HEK293 (cell line): ENCODE measurements at regions not wholly inside any gene's neighbourhood (a gene's known extent, or its start where the extent isn't known, plus 50 kb on each side); places are given as distances from the start of the nearest gene placed in this dataset.

Source experiments
- PRDM4 ChIP-seq: fragments of 450-650 bp; formaldehyde crosslinking; IDR thresholded peaks from 2 replicates; pipeline ENCODE4 v1.5.1; 2017; ENCODE audit warnings: missing biosample characterization, missing genetic modification characterization
- TCF7L2 ChIP-seq: IDR thresholded peaks from 2 replicates; pipeline ENCODE4 v1.6.1; 2011; ENCODE audit warnings: low read depth, mild to moderate bottlenecking, inconsistent platforms, low read length, moderate library complexity, borderline replicate concordance
- YY1 ChIP-seq: fragments of 450-650 bp; formaldehyde crosslinking; IDR thresholded peaks from 2 replicates; pipeline ENCODE4 v1.5.1; 2018; ENCODE audit warnings: missing biosample characterization, missing genetic modification characterization
- ZBTB7A ChIP-seq: fragments of 450-650 bp; formaldehyde crosslinking; IDR thresholded peaks from 2 replicates; pipeline ENCODE4 v1.5.1; 2016; ENCODE audit warnings: low read depth, missing biosample characterization, missing genetic modification characterization
- ZNF274 ChIP-seq, 2 experiments: fragments of 200-500 bp in 1 of 2; fragments of 450-650 bp in 1 of 2; sonication (Bioruptor generic) in 1 of 2; formaldehyde crosslinking in 1 of 2; IDR thresholded peaks; 2 replicates each; pipeline versions ENCODE4 v1.5.1 to v1.6.1; 2014 to 2016; ENCODE audit warnings: borderline replicate concordance in 1 of 2, inconsistent platforms in 1 of 2, low read length in 1 of 2, missing biosample characterization in 1 of 2, missing genetic modification characterization in 1 of 2
- ZNF292 ChIP-seq: fragments of 450-650 bp; formaldehyde crosslinking; IDR thresholded peaks from 2 replicates; pipeline ENCODE4 v1.5.1; 2016; ENCODE audit warnings: low read depth, missing biosample characterization, missing genetic modification characterization, borderline replicate concordance
- ZNF311 ChIP-seq: fragments of 450-650 bp; formaldehyde crosslinking; IDR thresholded peaks from 2 replicates; pipeline ENCODE4 v1.5.1; 2017; ENCODE audit warnings: missing biosample characterization, missing genetic modification characterization, borderline replicate concordance
- ZNF561 ChIP-seq: fragments of 450-650 bp; IDR thresholded peaks from 2 replicates; pipeline ENCODE4 v1.5.1; 2018; ENCODE audit warnings: missing biosample characterization, missing genetic modification characterization, borderline replicate concordance
- ZNF629 ChIP-seq: fragments of 450-650 bp; formaldehyde crosslinking; IDR thresholded peaks from 2 replicates; pipeline ENCODE4 v1.5.1; 2017; ENCODE audit warnings: missing biosample characterization, missing genetic modification characterization
- ZNF776 ChIP-seq: fragments of 450-650 bp; formaldehyde crosslinking; IDR thresholded peaks from 2 replicates; pipeline ENCODE4 v1.5.0; 2017; ENCODE audit warnings: missing biosample characterization, missing genetic modification characterization, borderline replicate concordance
- ZSCAN18 ChIP-seq: fragments of 450-650 bp; formaldehyde crosslinking; IDR thresholded peaks from 2 replicates; pipeline ENCODE4 v1.5.1; 2016; ENCODE audit warnings: missing biosample characterization, missing genetic modification characterization
- TF ChIP-seq, protein P1 (sequence below): fragments of 450-650 bp; formaldehyde crosslinking; IDR thresholded peaks from 2 replicates; pipeline ENCODE4 v1.5.1; 2016; ENCODE audit warnings: missing biosample characterization, missing genetic modification characterization
- TF ChIP-seq, protein P2 (sequence below): fragments of 450-650 bp; formaldehyde crosslinking; IDR thresholded peaks from 2 replicates; pipeline ENCODE4 v1.5.1; 2016; ENCODE audit warnings: missing biosample characterization, missing genetic modification characterization
- TF ChIP-seq, protein P3 (sequence below): fragments of 450-650 bp; formaldehyde crosslinking; conservative IDR thresholded peaks from 2 replicates; pipeline ENCODE4 v1.5.1; 2016; ENCODE audit warnings: low read depth, missing biosample characterization, missing genetic modification characterization

- TF ChIP-seq ZNF292 (tag by site-specific recombination) (no peak), ZNF274 (IDR thresholded peaks at IDR 0.05; ENCODE audit: low read length) (no peak), ZNF274 (tag by site-specific recombination; IDR thresholded peaks at IDR 0.05; ENCODE audit: borderline replicate concordance) (no peak), ZNF311 (tag by site-specific recombination) (no peak), ZNF629 (no peak), PRDM4 (tag by site-specific recombination) (no peak), ZNF776 (tag by site-specific recombination) (no peak), ZNF561 (tag by site-specific recombination) (no peak), TCF7L2 (no peak), YY1 (tag by site-specific recombination) (no peak), ZSCAN18 (tag by site-specific recombination) (no peak), ZBTB7A (tag by site-specific recombination) (no peak)
- TF ChIP-seq, protein P1, sequence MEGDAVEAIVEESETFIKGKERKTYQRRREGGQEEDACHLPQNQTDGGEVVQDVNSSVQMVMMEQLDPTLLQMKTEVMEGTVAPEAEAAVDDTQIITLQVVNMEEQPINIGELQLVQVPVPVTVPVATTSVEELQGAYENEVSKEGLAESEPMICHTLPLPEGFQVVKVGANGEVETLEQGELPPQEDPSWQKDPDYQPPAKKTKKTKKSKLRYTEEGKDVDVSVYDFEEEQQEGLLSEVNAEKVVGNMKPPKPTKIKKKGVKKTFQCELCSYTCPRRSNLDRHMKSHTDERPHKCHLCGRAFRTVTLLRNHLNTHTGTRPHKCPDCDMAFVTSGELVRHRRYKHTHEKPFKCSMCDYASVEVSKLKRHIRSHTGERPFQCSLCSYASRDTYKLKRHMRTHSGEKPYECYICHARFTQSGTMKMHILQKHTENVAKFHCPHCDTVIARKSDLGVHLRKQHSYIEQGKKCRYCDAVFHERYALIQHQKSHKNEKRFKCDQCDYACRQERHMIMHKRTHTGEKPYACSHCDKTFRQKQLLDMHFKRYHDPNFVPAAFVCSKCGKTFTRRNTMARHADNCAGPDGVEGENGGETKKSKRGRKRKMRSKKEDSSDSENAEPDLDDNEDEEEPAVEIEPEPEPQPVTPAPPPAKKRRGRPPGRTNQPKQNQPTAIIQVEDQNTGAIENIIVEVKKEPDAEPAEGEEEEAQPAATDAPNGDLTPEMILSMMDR = no peak
- TF ChIP-seq, protein P2, sequence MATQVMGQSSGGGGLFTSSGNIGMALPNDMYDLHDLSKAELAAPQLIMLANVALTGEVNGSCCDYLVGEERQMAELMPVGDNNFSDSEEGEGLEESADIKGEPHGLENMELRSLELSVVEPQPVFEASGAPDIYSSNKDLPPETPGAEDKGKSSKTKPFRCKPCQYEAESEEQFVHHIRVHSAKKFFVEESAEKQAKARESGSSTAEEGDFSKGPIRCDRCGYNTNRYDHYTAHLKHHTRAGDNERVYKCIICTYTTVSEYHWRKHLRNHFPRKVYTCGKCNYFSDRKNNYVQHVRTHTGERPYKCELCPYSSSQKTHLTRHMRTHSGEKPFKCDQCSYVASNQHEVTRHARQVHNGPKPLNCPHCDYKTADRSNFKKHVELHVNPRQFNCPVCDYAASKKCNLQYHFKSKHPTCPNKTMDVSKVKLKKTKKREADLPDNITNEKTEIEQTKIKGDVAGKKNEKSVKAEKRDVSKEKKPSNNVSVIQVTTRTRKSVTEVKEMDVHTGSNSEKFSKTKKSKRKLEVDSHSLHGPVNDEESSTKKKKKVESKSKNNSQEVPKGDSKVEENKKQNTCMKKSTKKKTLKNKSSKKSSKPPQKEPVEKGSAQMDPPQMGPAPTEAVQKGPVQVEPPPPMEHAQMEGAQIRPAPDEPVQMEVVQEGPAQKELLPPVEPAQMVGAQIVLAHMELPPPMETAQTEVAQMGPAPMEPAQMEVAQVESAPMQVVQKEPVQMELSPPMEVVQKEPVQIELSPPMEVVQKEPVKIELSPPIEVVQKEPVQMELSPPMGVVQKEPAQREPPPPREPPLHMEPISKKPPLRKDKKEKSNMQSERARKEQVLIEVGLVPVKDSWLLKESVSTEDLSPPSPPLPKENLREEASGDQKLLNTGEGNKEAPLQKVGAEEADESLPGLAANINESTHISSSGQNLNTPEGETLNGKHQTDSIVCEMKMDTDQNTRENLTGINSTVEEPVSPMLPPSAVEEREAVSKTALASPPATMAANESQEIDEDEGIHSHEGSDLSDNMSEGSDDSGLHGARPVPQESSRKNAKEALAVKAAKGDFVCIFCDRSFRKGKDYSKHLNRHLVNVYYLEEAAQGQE (tag by site-specific recombination) = peak; percentile 85
- TF ChIP-seq, protein P3, sequence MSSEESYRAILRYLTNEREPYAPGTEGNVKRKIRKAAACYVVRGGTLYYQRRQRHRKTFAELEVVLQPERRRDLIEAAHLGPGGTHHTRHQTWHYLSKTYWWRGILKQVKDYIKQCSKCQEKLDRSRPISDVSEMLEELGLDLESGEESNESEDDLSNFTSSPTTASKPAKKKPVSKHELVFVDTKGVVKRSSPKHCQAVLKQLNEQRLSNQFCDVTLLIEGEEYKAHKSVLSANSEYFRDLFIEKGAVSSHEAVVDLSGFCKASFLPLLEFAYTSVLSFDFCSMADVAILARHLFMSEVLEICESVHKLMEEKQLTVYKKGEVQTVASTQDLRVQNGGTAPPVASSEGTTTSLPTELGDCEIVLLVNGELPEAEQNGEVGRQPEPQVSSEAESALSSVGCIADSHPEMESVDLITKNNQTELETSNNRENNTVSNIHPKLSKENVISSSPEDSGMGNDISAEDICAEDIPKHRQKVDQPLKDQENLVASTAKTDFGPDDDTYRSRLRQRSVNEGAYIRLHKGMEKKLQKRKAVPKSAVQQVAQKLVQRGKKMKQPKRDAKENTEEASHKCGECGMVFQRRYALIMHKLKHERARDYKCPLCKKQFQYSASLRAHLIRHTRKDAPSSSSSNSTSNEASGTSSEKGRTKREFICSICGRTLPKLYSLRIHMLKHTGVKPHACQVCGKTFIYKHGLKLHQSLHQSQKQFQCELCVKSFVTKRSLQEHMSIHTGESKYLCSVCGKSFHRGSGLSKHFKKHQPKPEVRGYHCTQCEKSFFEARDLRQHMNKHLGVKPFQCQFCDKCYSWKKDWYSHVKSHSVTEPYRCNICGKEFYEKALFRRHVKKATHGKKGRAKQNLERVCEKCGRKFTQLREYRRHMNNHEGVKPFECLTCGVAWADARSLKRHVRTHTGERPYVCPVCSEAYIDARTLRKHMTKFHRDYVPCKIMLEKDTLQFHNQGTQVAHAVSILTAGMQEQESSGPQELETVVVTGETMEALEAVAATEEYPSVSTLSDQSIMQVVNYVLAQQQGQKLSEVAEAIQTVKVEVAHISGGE (tag by site-specific recombination) = no peak
Observed at GRCh38 chr16:11461595-11461990, 116.3 kb downstream of the RMI2 start.
